Stimulated activated CD8-positive, alpha-beta memory T cell treated with anti-CD3 and anti-CD28 coated beads, Interleukin-2, amount 100 ng/mL, for 48 hours (primary cell): ENCODE measurements at regions not wholly inside any gene's neighbourhood (a gene's known extent, or its start where the extent isn't known, plus 50 kb on each side); places are given as distances from the start of the nearest gene placed in this dataset.

ENCODE experiments used
- DNase-seq, 2 donors: peaks; one replicate each; pipeline ENCODE4 v3.0.0-alpha.2; 2020; ENCODE audit warnings: low read depth in 2 of 2

DNA sequence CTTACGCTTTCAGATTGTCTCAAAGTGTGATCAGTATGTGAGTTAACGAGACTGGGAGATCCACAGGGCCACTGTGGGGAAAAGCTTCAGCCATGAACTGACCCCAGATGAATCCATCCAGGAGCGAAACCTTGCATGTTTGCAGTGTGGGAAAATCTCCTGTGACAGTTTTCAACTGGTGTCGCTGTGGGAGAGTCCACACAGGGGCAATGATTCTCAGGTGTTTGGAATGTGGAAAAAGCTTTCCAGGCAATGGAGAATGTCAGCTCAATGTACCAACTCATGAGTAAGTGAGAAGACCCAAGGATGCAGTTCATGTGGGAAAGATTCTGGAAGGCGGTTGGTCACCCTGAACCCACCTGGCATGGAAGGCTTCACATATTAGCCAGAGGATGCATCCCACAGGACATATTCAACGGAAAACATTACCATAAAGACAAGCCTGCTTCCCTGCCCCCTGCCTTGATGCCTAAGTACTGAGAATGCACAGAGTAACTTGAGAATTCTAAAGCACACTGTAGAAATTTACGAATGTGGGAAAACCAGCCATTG lies 204.1 kb upstream of the BMPER start:
- no peak for DNase-seq

DNA sequence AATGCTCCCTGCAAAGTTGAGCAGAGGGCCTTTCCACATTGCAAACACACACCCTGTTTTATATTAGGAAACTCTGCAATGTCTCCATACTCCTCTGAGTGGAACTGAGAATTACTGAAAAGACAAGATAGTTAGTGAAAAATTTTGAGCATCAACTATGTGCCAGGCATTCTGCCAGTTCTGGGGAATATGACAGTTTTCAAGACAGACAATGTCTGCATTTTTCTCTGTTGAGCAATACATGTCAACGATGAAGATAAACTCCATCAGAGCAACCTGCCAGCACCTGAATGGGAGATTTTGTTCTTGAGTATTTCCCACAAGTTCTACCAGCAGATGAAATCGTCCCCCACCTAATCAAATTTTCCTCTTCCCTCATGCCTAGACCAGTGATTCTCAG lies 203.4 kb upstream of the BMPER start:
- no peak for DNase-seq

DNA sequence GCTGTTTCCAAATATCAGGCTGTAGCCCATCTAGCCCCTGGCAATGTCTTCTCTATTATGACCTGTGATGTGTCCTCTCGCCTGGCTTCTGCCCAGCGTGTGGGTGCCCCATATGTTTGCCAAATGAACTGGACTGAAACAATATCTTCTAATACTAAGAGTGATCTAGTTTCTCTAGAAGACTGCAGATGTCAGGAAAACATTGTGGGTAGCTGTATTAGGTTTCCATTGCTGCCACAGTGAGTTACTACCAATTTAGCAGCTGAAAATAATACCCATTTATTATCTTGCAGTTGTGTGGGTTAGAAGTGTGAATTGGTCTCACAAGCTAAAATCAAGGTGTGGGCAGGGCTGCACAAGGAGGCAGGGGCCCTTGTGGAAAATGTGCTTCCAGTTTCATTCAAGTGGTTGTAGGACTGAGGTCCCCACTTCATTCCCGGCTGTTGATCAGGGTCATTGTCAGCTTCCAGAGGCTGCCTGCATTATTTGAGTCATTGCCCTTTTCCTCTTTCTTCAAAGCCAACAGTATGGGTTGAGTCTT lies 202.8 kb upstream of the BMPER start:
- no peak for DNase-seq

DNA sequence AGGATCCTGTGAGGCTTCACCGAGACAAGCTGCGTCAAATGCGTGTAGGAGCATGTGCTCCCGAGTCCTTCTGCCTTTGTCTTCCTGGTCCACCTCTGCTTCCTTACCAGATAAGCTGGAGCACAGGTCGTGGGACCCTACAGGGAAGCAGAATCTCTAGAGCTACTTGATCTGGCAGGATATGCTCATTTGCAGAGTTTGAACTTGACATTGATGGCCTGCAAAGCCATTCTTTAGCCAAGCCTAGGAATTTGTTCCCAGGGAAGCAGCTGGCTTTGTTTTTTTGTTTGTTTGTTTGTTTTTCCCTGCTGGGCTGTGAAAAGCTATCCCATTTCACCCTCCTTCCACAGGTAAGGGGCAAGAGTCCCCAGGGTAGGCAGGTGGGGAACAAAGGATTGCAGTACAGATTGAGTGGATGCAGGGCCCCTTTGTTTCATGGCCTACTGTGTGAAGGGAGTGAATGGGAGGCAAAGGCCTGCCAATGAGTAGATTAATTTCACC lies 200.0 kb upstream of the BMPER start:
- no peak for DNase-seq

DNA sequence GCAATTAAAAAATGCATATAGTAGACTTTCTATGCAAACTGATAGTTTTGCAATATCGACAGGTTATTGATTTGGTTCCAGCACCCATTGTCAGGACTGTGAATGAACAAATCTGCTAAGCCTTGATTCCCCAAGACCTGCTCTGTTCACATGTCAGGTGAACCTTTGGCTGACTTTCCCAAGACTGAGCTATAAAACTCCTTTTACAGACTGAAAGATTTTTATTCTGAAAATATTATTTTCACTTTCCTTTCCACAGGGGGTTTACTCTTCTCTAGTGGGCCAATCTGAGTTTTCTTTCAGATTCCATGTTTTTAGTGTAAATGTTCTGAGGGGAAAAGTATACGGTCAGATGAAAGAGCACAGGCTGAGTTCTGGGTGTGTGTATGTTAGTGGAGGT lies 199.2 kb upstream of the BMPER start:
- DNase-seq = no peak

DNA sequence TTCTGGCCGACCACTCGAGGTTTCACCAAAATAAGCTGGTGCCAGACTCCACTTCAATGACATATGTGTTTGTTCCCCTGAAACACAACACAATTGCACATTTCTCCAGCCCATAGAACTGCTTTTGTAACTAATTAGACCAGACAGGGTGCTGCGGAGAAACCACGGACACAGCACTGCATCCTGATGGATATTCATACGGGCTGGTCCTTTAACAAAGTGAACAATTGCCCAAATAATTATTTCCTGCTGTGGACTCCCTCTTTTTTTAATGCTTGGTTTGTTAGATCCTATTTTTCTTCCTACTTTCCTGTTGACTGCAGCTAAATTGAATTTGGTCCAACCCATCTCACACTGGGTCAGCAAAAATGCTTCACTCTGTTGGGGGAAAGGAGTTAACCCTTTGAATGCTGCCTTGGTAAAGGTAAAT lies 198.6 kb upstream of the BMPER start:
- DNase-seq = no peak

DNA sequence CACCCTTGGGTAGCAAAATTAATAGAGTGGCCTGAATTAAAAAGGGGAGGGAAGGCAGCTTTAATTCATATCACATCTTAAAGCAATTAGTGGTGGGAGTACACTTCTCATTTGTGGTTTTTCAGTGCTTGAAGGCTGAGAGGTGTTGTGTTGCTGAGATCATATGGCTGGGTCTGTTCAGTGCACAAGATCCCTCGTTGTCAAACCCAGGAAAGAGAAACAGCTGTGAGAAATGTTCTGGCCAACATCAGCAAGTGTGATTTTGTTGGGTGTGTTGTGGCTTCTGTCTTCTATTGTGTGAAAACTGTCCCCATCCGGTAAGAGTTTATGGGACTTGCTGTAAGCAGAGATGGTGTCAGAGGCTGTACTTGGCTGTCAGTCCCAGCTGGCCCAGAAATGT lies 197.9 kb upstream of the BMPER start:
- DNase-seq = no peak

DNA sequence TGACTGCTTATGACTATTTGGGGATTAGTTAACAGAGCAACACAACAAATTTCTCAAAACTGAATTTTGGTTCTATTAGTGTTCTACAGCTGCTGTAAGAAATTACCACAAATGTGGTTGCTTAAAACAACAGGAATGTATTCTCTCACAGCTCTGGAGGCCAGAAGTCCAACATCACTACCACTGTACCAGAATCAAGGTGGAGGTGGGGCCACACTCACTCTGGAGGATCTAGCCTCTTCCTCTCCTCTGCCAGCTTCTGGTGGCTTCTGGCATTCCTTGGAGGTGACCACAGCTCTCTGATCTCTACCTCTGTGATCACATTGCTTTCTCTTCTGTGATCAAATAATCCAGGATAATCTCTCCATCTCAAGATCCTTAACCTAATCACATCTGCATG lies 194.7 kb upstream of the BMPER start:
- no peak for DNase-seq

DNA sequence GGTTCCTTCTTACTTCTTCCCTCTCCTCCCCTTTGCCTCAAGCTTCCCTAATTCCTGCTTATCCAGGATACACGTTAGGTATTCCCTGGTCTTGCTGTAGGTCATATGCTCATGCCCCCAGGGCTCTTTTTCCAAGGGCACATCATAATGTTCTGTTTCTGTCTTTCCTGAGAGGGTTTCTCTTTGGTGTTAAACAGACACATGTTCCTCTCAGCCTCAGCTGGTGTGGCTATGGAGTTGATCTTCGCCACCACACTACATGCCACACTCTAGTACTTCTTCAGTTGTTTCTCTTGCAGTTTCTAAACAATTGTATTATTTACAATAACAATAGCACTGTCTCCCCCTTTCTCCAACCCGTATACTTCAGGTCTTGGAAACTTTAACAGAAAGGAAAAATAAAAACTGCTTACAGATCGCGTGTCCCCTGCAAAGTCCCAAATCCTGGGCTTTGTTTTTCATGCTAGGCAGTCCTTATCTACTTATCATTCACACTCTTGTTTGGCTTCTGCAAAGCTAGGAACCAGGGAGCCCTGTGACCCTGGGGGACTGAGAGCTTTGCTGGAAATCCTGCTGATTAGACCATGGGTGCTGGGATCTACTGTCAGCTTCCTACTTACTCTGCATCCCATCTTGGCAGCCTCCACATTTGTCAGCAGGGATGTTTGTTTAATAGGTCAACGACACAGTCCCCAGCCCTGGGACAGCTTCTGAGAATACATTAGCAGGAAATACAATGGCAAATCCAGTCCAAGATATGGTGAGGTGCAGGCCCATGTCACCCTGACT lies 193.9 kb upstream of the BMPER start:
- no peak for DNase-seq

DNA sequence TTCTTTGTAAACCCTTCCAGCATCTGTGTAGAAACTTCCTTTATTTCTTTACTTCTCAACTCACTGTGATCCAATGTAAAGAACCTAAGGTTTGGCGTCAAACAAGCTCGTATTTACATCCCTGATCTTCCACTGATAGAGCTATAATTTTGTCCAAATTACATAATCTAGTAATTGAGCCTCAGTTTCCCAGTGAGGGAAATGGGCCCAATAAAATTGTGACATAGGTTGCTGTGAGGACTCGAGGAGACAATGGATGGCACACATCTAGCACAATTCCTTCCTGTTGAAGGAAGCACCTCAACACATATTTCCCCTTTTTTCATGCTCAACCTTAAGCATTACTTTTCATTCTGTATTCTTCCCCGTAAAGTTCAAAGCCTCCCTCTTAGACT lies 193.3 kb upstream of the BMPER start:
- no peak for DNase-seq

DNA sequence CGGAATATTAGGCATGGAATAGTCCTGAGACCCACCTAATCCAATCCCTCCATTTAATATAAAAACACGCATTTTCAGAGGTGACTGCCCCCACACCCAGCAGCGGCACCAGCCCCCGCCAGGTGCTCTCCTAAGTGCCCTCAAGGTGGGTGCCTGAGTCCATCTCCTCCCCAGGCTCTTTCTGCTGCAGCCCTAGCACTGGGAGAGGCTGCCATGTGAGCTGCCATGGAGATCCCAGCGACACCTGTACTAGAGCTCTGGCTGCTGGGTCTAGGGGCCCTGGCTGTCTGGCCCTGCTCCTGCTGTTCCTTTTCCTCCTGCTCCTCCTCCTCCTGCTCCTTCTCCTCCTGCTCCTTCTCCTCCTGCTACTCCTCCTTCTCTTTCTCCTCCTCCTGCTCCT lies 191.1 kb upstream of the BMPER start:
- no peak for DNase-seq

DNA sequence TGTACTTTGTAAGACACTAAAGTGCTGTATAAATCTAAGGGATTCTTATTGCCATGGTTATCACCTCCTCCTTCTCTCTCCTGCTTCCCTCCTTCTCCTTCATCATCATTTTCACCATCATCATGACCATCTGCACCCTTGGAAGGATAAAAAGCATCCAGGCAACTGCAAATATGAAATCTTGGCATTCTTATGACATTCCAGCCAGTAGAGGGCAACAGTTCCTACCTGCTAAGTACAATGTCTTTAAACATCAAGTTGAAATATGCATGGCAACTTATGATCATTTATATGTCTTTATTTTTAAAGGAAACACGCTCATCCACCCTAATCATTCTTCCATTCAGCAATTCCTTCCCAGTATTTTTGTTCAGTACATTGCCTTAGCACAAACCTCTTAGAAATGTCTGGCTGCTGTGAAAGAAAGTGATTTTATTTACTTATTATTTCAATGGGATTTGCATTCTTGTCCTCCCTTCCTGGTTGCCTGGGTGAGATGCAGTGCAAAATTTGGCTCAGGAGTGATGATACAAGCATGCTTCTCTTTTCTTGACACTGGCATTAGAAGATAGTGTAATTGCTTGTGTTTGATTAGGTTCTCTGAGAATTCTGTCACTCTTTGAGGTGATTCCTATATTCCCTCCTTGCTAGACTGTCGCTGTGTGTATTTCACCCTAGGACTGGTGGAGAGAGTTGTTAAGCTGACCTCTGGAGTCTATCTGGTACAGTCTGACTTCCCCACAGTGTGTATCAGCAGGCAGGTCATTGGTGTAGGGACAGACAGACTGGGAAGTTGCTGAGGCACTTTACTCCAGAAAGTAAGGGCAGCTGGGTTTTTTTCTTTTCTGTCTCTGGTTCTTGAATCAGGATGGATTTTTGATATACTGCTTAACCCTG lies 188.5 kb upstream of the BMPER start:
- DNase-seq = no peak

DNA sequence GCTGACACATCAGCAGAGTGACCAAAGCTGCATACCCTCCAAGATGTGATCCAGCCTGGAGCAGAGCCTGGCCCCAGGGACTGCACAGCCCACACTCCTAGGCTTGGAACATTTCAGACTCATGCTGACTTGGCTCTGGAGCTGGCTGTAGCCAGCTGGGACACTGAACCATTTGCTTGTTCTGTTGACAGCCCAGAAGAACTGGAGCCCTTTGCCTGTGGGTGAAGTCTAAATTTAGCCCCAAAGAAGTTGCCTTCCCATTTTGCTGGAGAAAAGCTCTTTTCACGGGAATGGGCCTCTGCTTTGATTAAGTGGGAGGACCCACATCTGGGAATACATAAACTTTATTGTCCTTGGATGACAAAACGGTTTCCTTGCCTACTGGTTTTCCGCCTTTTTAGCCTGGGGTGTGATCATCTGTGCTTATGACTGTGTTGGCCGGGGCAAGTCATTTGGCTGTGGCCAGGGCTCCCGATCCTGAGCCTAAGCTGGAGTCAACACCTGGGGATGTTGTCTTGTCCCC lies 186.2 kb upstream of the BMPER start:
- no peak for DNase-seq

DNA sequence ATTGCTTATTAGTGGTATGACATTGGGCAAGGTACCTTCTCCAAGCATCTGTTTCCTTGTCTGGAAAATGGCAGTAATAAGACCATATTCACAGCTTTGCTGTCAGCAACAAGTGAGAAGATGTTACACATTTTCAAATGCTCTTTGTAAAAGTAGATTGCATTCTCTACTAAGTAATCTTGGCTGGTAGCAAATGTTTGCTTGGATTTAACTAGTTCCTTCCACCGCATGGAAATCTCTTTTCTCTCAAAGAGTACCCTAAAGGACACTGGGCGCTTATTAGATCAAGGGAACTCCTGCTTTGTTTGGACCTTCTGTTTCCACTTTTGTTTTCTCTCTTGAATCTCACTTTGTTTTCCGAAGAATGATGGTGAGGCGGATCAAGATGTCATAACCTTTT lies 185.2 kb upstream of the BMPER start:
- no peak for DNase-seq

DNA sequence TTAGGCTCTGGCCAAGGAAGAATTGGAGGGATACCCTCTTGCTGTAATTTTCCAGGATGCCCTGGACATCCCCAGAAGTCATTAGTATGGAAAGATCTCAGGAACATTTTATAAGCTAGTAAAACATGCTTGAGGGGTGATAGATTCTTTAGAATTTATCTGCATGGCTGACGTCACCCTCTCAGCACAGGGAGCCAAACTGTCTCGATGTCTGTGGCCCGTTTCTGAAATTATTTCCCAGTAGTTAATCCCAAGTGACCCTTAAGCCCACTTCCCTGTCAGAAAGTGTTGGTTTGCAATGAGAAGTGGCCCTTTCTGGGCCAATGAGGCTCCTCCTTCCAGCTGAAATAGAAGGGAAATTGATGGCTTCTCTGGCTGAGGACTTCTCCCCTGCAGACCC lies 184.5 kb upstream of the BMPER start:
- no peak for DNase-seq

DNA sequence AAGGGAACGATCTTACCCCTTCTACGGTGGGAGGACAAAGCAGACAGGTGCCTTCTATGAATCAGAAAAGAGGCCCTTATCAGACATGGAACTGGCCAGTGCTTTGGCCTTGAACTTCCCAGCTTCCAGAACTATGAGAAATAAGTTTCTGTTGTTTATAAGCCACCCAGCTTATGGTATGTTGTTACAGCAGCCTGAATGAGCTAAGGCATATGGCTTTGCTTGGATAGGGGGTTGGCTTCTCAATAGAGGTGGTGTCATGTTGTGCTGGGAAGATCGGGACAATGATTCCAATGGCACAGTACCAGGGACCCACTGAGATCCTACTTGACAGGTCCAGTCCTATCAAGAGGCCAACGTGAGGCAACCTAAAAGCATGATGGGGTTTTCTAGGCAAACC lies 183.4 kb upstream of the BMPER start:
- no peak for DNase-seq

DNA sequence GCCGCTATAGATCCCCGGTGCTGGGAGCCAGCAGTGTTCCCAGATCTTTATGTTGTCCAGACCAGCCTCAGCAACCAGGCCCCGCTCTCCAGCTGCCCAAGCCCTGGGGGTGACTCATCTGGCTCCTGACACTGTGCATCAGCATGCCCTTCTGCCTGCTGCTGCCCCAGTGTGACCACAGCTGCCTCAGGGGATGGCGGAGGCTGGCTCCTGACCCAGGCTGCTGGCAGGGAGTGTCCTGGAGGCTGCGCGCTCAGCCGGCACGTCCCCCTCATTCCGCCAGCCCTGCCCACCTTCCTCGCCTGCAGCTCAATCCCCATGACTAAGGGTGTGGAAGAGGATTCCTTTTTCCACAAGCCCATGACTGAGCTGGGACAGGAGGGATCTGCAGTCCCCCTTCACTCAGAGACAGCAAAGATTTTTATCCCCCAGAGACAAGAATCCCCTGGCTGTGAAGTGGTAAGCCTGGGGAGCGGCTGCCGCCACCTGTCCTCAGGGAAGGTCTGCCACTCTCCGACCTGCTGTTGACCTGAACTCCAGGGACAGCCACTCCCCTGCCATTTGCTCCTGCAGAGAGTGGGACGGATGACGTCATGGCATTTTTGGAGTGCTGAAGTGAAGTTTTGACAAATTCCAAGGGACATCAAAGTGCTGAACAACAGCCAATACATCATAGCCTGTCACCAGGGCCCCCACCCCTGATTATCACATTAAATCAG lies 182.8 kb upstream of the BMPER start:
- DNase-seq = no peak

DNA sequence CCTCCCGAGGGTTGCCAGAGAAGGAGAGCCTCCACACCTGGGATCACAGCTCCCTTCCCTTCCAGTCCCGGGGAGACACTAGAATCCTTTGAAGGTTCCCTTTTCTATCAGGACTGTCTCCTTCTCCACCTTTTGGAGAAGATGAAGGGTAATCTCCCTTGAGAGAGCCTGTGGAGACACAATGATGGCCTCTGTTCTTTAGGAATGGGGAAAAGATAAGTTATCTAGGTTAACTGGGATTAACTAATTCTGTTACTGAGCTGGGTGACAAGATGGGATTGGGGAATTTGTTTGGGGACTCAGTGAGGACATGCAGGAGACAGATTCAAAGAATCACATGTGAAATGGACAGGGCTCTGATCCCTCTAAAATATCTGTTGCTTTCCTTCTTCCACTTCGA lies 181.1 kb upstream of the BMPER start:
- no peak for DNase-seq

DNA sequence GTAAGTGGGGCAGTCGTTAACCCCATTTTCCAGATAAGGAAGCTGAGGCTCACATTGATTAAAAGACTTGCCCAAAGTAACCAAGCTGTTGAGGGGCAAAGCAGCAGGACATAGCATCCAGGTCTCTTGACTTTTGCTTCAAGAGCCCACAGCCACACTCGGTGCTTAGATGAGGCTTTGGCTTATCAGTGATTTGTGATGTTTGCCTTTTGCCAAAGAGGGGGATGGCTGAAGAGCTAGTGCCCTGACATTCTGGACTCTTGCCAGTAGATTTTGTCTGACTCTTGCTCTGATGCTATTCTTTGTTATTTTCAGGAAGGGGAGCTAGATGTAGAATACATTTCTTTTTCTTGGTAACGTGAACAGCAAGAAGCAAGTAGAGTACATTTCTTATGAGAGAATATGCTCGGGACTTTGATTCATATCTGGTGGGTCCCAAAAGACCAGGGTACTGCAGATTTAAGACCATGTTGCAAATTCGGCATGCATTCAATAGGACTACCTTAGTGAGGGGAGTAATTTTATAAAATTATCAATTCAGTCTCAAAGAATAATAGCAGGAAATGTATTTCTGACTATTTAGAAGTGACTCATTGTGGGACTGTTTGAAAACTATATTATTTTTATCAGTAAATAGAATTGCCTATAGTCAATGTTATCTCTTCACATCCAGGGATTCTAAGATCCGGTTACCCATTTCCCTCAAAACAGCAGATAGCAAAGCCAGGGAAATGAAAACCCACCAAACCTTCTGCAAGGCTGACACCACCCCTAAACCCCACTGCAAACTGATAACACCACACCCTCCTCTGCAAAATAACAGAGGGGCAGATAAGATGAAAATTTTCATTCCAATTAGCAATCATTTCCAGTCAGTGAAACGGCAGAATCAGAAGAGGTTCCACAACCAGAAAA lies 180.0 kb upstream of the BMPER start:
- no peak for DNase-seq

DNA sequence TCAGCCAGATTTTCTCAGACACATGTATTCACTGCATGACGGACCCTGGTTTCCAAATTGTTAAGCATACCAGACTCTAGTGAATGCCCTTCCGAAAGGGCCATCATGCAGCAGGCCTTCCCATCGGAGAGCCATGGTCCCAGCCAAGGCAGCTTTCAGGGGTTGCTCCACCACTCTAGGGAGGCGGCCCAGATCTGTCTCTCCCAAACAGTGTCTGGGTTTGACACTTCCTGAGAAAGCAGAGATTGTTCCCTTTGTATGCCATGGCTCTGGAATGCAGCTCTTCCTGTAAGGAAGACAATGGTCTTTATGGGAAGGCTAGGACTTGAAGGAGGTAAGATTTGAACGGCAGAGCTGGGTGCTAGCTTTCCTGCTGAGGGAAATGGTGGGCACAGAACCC lies 178.8 kb upstream of the BMPER start:
- DNase-seq = no peak
